Stimulated activated CD4-positive, alpha-beta T cell treated with anti-CD3 and anti-CD28 coated beads, Interleukin-15, amount 100 ng/mL, for 24 hours (primary cell): ENCODE measurements at regions not wholly inside any gene's neighbourhood (a gene's known extent, or its start where the extent isn't known, plus 50 kb on each side); places are given as distances from the start of the nearest gene placed in this dataset.
"Not testable (repeated sequence)": the region's sequence is repeated elsewhere in the genome, so short reads cannot be mapped to it uniquely, and the experiment has no call there.

Experiments used
- DNase-seq: peaks from one replicate; pipeline ENCODE4 v3.0.0-alpha.2; 2020

GRCh38 chr5:87735923-87736322 is 323.2 kb upstream of the CCNH start:
- no peak for DNase-seq

GRCh38 chr5:87733897-87734296 is 321.2 kb upstream of the CCNH start:
- no peak for DNase-seq

GRCh38 chr5:87732875-87733768 is 320.4 kb upstream of the CCNH start:
- DNase-seq: no peak

- DNase-seq: no peak
These were observed 317.1 kb upstream of the CCNH start for GRCh38 chr5:87729781-87730180.

- no peak for DNase-seq
These were observed 309.6 kb upstream of the CCNH start for GRCh38 chr5:87722286-87722685.

- not testable (repeated sequence) for DNase-seq
These were observed 305.6 kb upstream of the CCNH start for GRCh38 chr5:87718224-87718925.

- DNase-seq: no peak
These were observed 305.0 kb upstream of the CCNH start for GRCh38 chr5:87717761-87718160.

GRCh38 chr5:87705876-87706275 is 293.1 kb upstream of the CCNH start:
- no peak for DNase-seq

- DNase-seq: no peak
These were observed 274.2 kb upstream of the CCNH start for GRCh38 chr5:87686975-87687374.

- no peak for DNase-seq
These were observed 273.3 kb upstream of the CCNH start for GRCh38 chr5:87686018-87686417.

GRCh38 chr5:87674235-87674634 is 261.5 kb upstream of the CCNH start:
- DNase-seq: no peak

- no peak for DNase-seq
These were observed 258.4 kb upstream of the CCNH start for GRCh38 chr5:87671146-87671545.

- no peak for DNase-seq
These were observed 252.4 kb upstream of the CCNH start for GRCh38 chr5:87665166-87665565.

GRCh38 chr5:87661784-87662566 is 249.2 kb upstream of the CCNH start:
- no peak for DNase-seq

- no peak for DNase-seq
These were observed 240.5 kb upstream of the CCNH start for GRCh38 chr5:87653242-87653641.

- DNase-seq: no peak
These were observed 237.6 kb upstream of the CCNH start for GRCh38 chr5:87650284-87650683.

- DNase-seq: no peak
These were observed 236.7 kb upstream of the CCNH start for GRCh38 chr5:87649455-87649854.

GRCh38 chr5:87645224-87645623 is 232.5 kb upstream of the CCNH start:
- no peak for DNase-seq

GRCh38 chr5:87640902-87641301 is 228.2 kb upstream of the CCNH start:
- no peak for DNase-seq

- no peak for DNase-seq
These were observed 214.6 kb upstream of the CCNH start for GRCh38 chr5:87627363-87627762.

- DNase-seq: no peak
These were observed 195.7 kb upstream of the CCNH start for GRCh38 chr5:87608385-87608784.

GRCh38 chr5:87605663-87606062 is 192.9 kb upstream of the CCNH start:
- DNase-seq: no peak

- DNase-seq: no peak
These were observed 187.0 kb upstream of the CCNH start for GRCh38 chr5:87599778-87600177.

- DNase-seq: no peak
These were observed 185.7 kb upstream of the CCNH start for GRCh38 chr5:87598460-87598859.
